ENCODE measurements at regions not wholly inside any gene's neighbourhood (a gene's known extent, or its start where the extent isn't known, plus 50 kb on each side); places are given as distances from the start of the nearest gene placed in this dataset.

GRCh38 chr16:14358697-14359305 is 271.3 kb downstream of the PARN start:
- Histone ChIP-seq H3K9me3 (replicated peaks; ENCODE audit: low read length) (no peaks in the 10 kb centered on the region), H3K4me2 (ENCODE audit: low read length) (no peak overlapping the region), H3K4me1 (ENCODE audit: control insufficient read depth, insufficient read depth, low read length) (peaks cover 13% of the 10 kb centered on the region), H3K36me3 (ENCODE audit: insufficient read depth, low read length) (no peaks in the 10 kb centered on the region), H3K9ac (ENCODE audit: low read depth, low read length) (no peak overlapping the region), H3K4me3 (ENCODE audit: low read length) (no peak overlapping the region), H3K27me3 (ENCODE audit: control insufficient read depth, insufficient read depth, low read length) (peaks cover 11% of the 10 kb centered on the region)

- no peak overlapping the region for H3K4me2 ChIP-seq (ENCODE audit: low read length)
- H3K9me3 ChIP-seq (replicated peaks; ENCODE audit: low read length), result no peaks in the 10 kb centered on the region
- H3K4me1 ChIP-seq (ENCODE audit: control insufficient read depth, insufficient read depth, low read length), result peaks cover 6% of the 10 kb centered on the region
- peaks cover 11% of the 10 kb centered on the region for H3K27me3 ChIP-seq (ENCODE audit: control insufficient read depth, insufficient read depth, low read length)
- H3K4me3 ChIP-seq (ENCODE audit: low read length), result no peak overlapping the region
- no peak overlapping the region for H3K9ac ChIP-seq (ENCODE audit: low read depth, low read length)
- no peaks in the 10 kb centered on the region for H3K36me3 ChIP-seq (ENCODE audit: insufficient read depth, low read length)
Observed at GRCh38 chr16:14357328-14357727, 272.7 kb downstream of the PARN start.

GRCh38 chr16:14356064-14356463 is 274.0 kb downstream of the PARN start:
- H3K4me1 ChIP-seq (ENCODE audit: control insufficient read depth, insufficient read depth, low read length), result peaks cover 6% of the 10 kb centered on the region
- no peak overlapping the region for H3K4me3 ChIP-seq (ENCODE audit: low read length)
- no peaks in the 10 kb centered on the region for H3K9me3 ChIP-seq (replicated peaks; ENCODE audit: low read length)
- H3K4me2 ChIP-seq (ENCODE audit: low read length), result no peak overlapping the region
- H3K9ac ChIP-seq (ENCODE audit: low read depth, low read length), result no peak overlapping the region
- H3K27me3 ChIP-seq (ENCODE audit: control insufficient read depth, insufficient read depth, low read length), result peaks cover 11% of the 10 kb centered on the region
- H3K36me3 ChIP-seq (ENCODE audit: insufficient read depth, low read length), result no peaks in the 10 kb centered on the region

GRCh38 chr16:14354561-14355351 is 275.3 kb downstream of the PARN start:
- H3K4me1 ChIP-seq (ENCODE audit: control insufficient read depth, insufficient read depth, low read length), result peaks cover 6% of the 10 kb centered on the region
- no peaks in the 10 kb centered on the region for H3K36me3 ChIP-seq (ENCODE audit: insufficient read depth, low read length)
- peaks cover 5% of the 10 kb centered on the region for H3K27me3 ChIP-seq (ENCODE audit: control insufficient read depth, insufficient read depth, low read length)
- H3K9ac ChIP-seq (ENCODE audit: low read depth, low read length), result no peak overlapping the region
- no peaks in the 10 kb centered on the region for H3K9me3 ChIP-seq (replicated peaks; ENCODE audit: low read length)
- peak overlapping the region; percentile 44 for H3K4me3 ChIP-seq (ENCODE audit: low read length)
- H3K4me2 ChIP-seq (ENCODE audit: low read length), result peak overlapping the region; percentile 78

- no peak overlapping the region for H3K4me3 ChIP-seq (ENCODE audit: low read length)
- H3K4me1 ChIP-seq (ENCODE audit: control insufficient read depth, insufficient read depth, low read length), result peaks cover 6% of the 10 kb centered on the region
- no peak overlapping the region for H3K9ac ChIP-seq (ENCODE audit: low read depth, low read length)
- H3K36me3 ChIP-seq (ENCODE audit: insufficient read depth, low read length), result no peaks in the 10 kb centered on the region
- no peaks in the 10 kb centered on the region for H3K9me3 ChIP-seq (replicated peaks; ENCODE audit: low read length)
- H3K27me3 ChIP-seq (ENCODE audit: control insufficient read depth, insufficient read depth, low read length), result peaks cover 3% of the 10 kb centered on the region
- no peak overlapping the region for H3K4me2 ChIP-seq (ENCODE audit: low read length)
Observed at GRCh38 chr16:14353340-14353739, 276.7 kb downstream of the PARN start.

GRCh38 chr16:14351647-14352046 is 278.4 kb downstream of the PARN start:
- H3K9ac ChIP-seq (ENCODE audit: low read depth, low read length), result no peak overlapping the region
- no peak overlapping the region for H3K4me2 ChIP-seq (ENCODE audit: low read length)
- H3K4me1 ChIP-seq (ENCODE audit: control insufficient read depth, insufficient read depth, low read length), result peaks cover 6% of the 10 kb centered on the region
- no peaks in the 10 kb centered on the region for H3K9me3 ChIP-seq (replicated peaks; ENCODE audit: low read length)
- H3K4me3 ChIP-seq (ENCODE audit: low read length), result no peak overlapping the region
- no peaks in the 10 kb centered on the region for H3K36me3 ChIP-seq (ENCODE audit: insufficient read depth, low read length)
- H3K27me3 ChIP-seq (ENCODE audit: control insufficient read depth, insufficient read depth, low read length), result no peaks in the 10 kb centered on the region

GRCh38 chr16:14350626-14351025 is 279.4 kb downstream of the PARN start:
- no peak overlapping the region for H3K4me2 ChIP-seq (ENCODE audit: low read length)
- H3K9me3 ChIP-seq (replicated peaks; ENCODE audit: low read length), result no peaks in the 10 kb centered on the region
- peaks cover 6% of the 10 kb centered on the region for H3K4me1 ChIP-seq (ENCODE audit: control insufficient read depth, insufficient read depth, low read length)
- no peak overlapping the region for H3K4me3 ChIP-seq (ENCODE audit: low read length)
- no peaks in the 10 kb centered on the region for H3K27me3 ChIP-seq (ENCODE audit: control insufficient read depth, insufficient read depth, low read length)
- H3K9ac ChIP-seq (ENCODE audit: low read depth, low read length), result no peak overlapping the region
- H3K36me3 ChIP-seq (ENCODE audit: insufficient read depth, low read length), result no peaks in the 10 kb centered on the region

GRCh38 chr16:14350081-14350480 is 279.0 kb downstream of the MRTFB start:
- Histone ChIP-seq H3K4me3 (ENCODE audit: low read length) (no peak overlapping the region), H3K36me3 (ENCODE audit: insufficient read depth, low read length) (no peaks in the 10 kb centered on the region), H3K9ac (ENCODE audit: low read depth, low read length) (no peak overlapping the region), H3K27me3 (ENCODE audit: control insufficient read depth, insufficient read depth, low read length) (no peaks in the 10 kb centered on the region), H3K4me1 (ENCODE audit: control insufficient read depth, insufficient read depth, low read length) (peaks cover 5% of the 10 kb centered on the region), H3K4me2 (ENCODE audit: low read length) (no peak overlapping the region), H3K9me3 (replicated peaks; ENCODE audit: low read length) (no peaks in the 10 kb centered on the region)

- Histone ChIP-seq H3K36me3 (ENCODE audit: insufficient read depth, low read length) (no peaks in the 10 kb centered on the region), H3K4me3 (ENCODE audit: low read length) (no peak overlapping the region), H3K9me3 (replicated peaks; ENCODE audit: low read length) (no peaks in the 10 kb centered on the region), H3K9ac (ENCODE audit: low read depth, low read length) (no peak overlapping the region), H3K27me3 (ENCODE audit: control insufficient read depth, insufficient read depth, low read length) (no peaks in the 10 kb centered on the region), H3K4me1 (ENCODE audit: control insufficient read depth, insufficient read depth, low read length) (no peaks in the 10 kb centered on the region), H3K4me2 (ENCODE audit: low read length) (no peak overlapping the region)
Observed at GRCh38 chr16:14347706-14348105, 276.6 kb downstream of the MRTFB start.

- H3K9me3 ChIP-seq (replicated peaks; ENCODE audit: low read length), result no peaks in the 10 kb centered on the region
- no peaks in the 10 kb centered on the region for H3K36me3 ChIP-seq (ENCODE audit: insufficient read depth, low read length)
- H3K27me3 ChIP-seq (ENCODE audit: control insufficient read depth, insufficient read depth, low read length), result no peaks in the 10 kb centered on the region
- no peak overlapping the region for H3K9ac ChIP-seq (ENCODE audit: low read depth, low read length)
- no peak overlapping the region for H3K4me3 ChIP-seq (ENCODE audit: low read length)
- H3K4me1 ChIP-seq (ENCODE audit: control insufficient read depth, insufficient read depth, low read length), result no peaks in the 10 kb centered on the region
- H3K4me2 ChIP-seq (ENCODE audit: low read length), result no peak overlapping the region
Observed at GRCh38 chr16:14346278-14347142, 275.4 kb downstream of the MRTFB start.

- H3K4me2 ChIP-seq (ENCODE audit: low read length), result no peak overlapping the region
- no peaks in the 10 kb centered on the region for H3K9me3 ChIP-seq (replicated peaks; ENCODE audit: low read length)
- H3K9ac ChIP-seq (ENCODE audit: low read depth, low read length), result no peak overlapping the region
- H3K27me3 ChIP-seq (ENCODE audit: control insufficient read depth, insufficient read depth, low read length), result no peaks in the 10 kb centered on the region
- H3K4me3 ChIP-seq (ENCODE audit: low read length), result no peak overlapping the region
- no peaks in the 10 kb centered on the region for H3K36me3 ChIP-seq (ENCODE audit: insufficient read depth, low read length)
- no peaks in the 10 kb centered on the region for H3K4me1 ChIP-seq (ENCODE audit: control insufficient read depth, insufficient read depth, low read length)
Observed at GRCh38 chr16:14345512-14346115, 274.5 kb downstream of the MRTFB start.
